ENCODE measurements at regions not wholly inside any gene's neighbourhood (a gene's known extent, or its start where the extent isn't known, plus 50 kb on each side); places are given as distances from the start of the nearest gene placed in this dataset.

- no peak for TF ChIP-seq POLR2A (IDR thresholded peaks at IDR 0.05; ENCODE audit: low read depth, low read length)
- no peak for TF ChIP-seq TAF1 (IDR thresholded peaks at IDR 0.05; ENCODE audit: borderline replicate concordance, low read depth, low read length)
- TF ChIP-seq POLR2AphosphoS5 (IDR thresholded peaks at IDR 0.05; ENCODE audit: low read depth, low read length): no peak
Observed at GRCh38 chr1:209389975-209390374, 193.5 kb upstream of the CAMK1G start.

Measured in GM12892 (cell line).